H1 (cell line): ENCODE measurements at regions not wholly inside any gene's neighbourhood (a gene's known extent, or its start where the extent isn't known, plus 50 kb on each side); places are given as distances from the start of the nearest gene placed in this dataset.

Experiments
- ASH2L ChIP-seq: fragments of 200-600, 300-600 bp; sonication (generic); IDR thresholded peaks from one replicate; pipeline ENCODE4 v1.7.1; 2017; ENCODE audit warnings: low read length
- BRCA1 ChIP-seq: IDR thresholded peaks from 2 replicates; pipeline ENCODE4 v1.6.1; 2012; ENCODE audit warnings: low read depth, low read length, improper control_type of control experiment
- CEBPB ChIP-seq: IDR thresholded peaks from 2 replicates; pipeline ENCODE4 v1.6.1; 2012; ENCODE audit warnings: low read depth, low read length
- CHD1 ChIP-seq: IDR thresholded peaks from 2 replicates; pipeline ENCODE4 v1.6.1; 2012; ENCODE audit warnings: low read depth, low read length, improper control_type of control experiment
- EGR1 ChIP-seq: IDR thresholded peaks from 2 replicates; pipeline ENCODE4 v1.6.1; 2011; ENCODE audit warnings: low read depth, low read length, borderline replicate concordance
- EZH2 ChIP-seq: fragments of 200-600 bp; sonication (generic); IDR thresholded peaks from 2 replicates; pipeline ENCODE4 v1.7.1; 2012; ENCODE audit warnings: low read depth, mild to moderate bottlenecking, moderate library complexity, low read length, inconsistent platforms; ENCODE audit not compliant: severe bottlenecking
- GABPA ChIP-seq: IDR thresholded peaks from 2 replicates; pipeline ENCODE4 v1.6.1; 2011; ENCODE audit warnings: mild to moderate bottlenecking, low read length, moderate library complexity, borderline replicate concordance; ENCODE audit not compliant: insufficient read depth
- POLR2A ChIP-seq, 2 experiments: IDR thresholded peaks; 1 replicate in 1 of 2; 2 replicates in 1 of 2; pipeline ENCODE4 v1.6.1; 2011; ENCODE audit warnings: low read depth in 2 of 2, low read length in 2 of 2, mild to moderate bottlenecking in 2 of 2; ENCODE audit errors: control extremely low read depth in 1 of 2
- RAD21 ChIP-seq, 2 experiments: IDR thresholded peaks in 1 of 2; conservative IDR thresholded peaks in 1 of 2; 2 replicates each; pipeline ENCODE4 v1.6.1; 2011; ENCODE audit warnings: low read depth in 2 of 2, low read length in 2 of 2, improper control_type of control experiment in 1 of 2, inconsistent platforms in 1 of 2, mild to moderate bottlenecking in 1 of 2, moderate library complexity in 1 of 2
- SP2 ChIP-seq: IDR thresholded peaks from 2 replicates; pipeline ENCODE4 v1.6.1; 2012; ENCODE audit warnings: mild to moderate bottlenecking, low read length, inconsistent platforms
- SUZ12 ChIP-seq: fragments of 200-600 bp; sonication (generic); IDR thresholded peaks from 2 replicates; pipeline ENCODE4 v1.6.1; 2012; ENCODE audit warnings: mild to moderate bottlenecking, inconsistent platforms, low read length, moderate library complexity, mixed read lengths
- TAF1 ChIP-seq: IDR thresholded peaks from 2 replicates; pipeline ENCODE4 v1.6.1; 2011; ENCODE audit warnings: mild to moderate bottlenecking, low read depth, low read length
- TF ChIP-seq, protein P1 (sequence below), 3 experiments: IDR thresholded peaks; 1 replicate in 2 of 3; 2 replicates in 1 of 3; pipeline versions ENCODE4 v1.5.1 to v1.6.1; 2011; ENCODE audit warnings: low read length in 3 of 3, mild to moderate bottlenecking in 3 of 3, inconsistent platforms in 2 of 3, low read depth in 1 of 3, moderate library complexity in 1 of 3; ENCODE audit not compliant: insufficient read depth in 1 of 3; ENCODE audit errors: control extremely low read depth in 1 of 3
- TF ChIP-seq, protein P2 (sequence below): IDR thresholded peaks from 2 replicates; pipeline ENCODE4 v1.6.1; 2012; ENCODE audit warnings: inconsistent platforms

DNA sequence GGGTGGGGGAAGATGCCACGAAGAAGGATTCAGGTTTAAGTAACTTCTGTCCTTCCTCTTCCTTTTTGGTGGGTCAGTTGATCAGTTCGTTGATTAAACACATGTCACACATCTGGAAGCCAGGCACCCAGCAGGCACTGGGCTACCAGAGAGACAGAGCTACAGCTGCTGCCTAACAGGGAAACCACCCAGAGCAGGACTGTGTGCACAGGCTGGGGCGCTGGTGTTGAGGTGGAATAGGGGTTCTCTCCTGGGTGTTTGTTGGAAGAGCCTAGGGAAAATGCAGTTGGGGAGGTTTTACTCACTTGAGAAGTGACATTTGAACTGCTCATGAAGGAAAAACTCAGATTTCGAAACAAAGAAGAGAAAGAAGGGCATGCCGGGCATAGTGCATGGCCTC lies 152.4 kb downstream of the IRX5 start:
- TF ChIP-seq POLR2A (IDR thresholded peaks at IDR 0.05; ENCODE audit: control extremely low read depth in 1 of 2, low read depth in 2 of 2, low read length in 2 of 2) (no peak), EZH2 (no peak), SP2 (no peak), ASH2L (no peak), TAF1 (no peak), GABPA (no peak), BRCA1 (no peak), SUZ12 (no peak), CEBPB (no peak), RAD21 (IDR thresholded peaks at IDR 0.05 in 1 of 2, conservative IDR thresholded peaks at IDR 0.05 in 1 of 2; ENCODE audit: low read depth in 2 of 2, low read length in 2 of 2) (no peak), EGR1 (no peak), CHD1 (no peak)
- TF ChIP-seq, protein P1, sequence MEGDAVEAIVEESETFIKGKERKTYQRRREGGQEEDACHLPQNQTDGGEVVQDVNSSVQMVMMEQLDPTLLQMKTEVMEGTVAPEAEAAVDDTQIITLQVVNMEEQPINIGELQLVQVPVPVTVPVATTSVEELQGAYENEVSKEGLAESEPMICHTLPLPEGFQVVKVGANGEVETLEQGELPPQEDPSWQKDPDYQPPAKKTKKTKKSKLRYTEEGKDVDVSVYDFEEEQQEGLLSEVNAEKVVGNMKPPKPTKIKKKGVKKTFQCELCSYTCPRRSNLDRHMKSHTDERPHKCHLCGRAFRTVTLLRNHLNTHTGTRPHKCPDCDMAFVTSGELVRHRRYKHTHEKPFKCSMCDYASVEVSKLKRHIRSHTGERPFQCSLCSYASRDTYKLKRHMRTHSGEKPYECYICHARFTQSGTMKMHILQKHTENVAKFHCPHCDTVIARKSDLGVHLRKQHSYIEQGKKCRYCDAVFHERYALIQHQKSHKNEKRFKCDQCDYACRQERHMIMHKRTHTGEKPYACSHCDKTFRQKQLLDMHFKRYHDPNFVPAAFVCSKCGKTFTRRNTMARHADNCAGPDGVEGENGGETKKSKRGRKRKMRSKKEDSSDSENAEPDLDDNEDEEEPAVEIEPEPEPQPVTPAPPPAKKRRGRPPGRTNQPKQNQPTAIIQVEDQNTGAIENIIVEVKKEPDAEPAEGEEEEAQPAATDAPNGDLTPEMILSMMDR (IDR thresholded peaks at IDR 0.05; ENCODE audit: control extremely low read depth in 1 of 3, insufficient read depth in 1 of 3, low read depth in 1 of 3, low read length in 3 of 3) = no peak
- TF ChIP-seq, protein P2, sequence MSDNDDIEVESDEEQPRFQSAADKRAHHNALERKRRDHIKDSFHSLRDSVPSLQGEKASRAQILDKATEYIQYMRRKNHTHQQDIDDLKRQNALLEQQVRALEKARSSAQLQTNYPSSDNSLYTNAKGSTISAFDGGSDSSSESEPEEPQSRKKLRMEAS = no peak
